BE2C (cell line): ENCODE measurements at regions not wholly inside any gene's neighbourhood (a gene's known extent, or its start where the extent isn't known, plus 50 kb on each side); places are given as distances from the start of the nearest gene placed in this dataset.
"Not testable (repeated sequence)": the region's sequence is repeated elsewhere in the genome, so short reads cannot be mapped to it uniquely, and the experiment has no call there.

Experiments used
- DNase-seq: peaks from one replicate; pipeline ENCODE4 v3.0.0-alpha.2; 2020
- H3K27me3 ChIP-seq: fragments of 250-450 bp; sonication (Bioruptor Pico); 2 replicates; pipeline ENCODE4 v1.5.1; 2020; ENCODE audit warnings: mild to moderate bottlenecking
- H3K36me3 ChIP-seq: fragments of 250-450 bp; sonication (Bioruptor Pico); 2 replicates; pipeline ENCODE4 v1.5.1; 2020; ENCODE audit warnings: mild to moderate bottlenecking
- H3K4me1 ChIP-seq: fragments of 250-450 bp; sonication (Bioruptor Pico); 2 replicates; pipeline ENCODE4 v1.5.1; 2020
- H3K4me3 ChIP-seq: 2 replicates; pipeline ENCODE4 v1.5.1; 2011; ENCODE audit warnings: low read depth, low read length
- H3K9me3 ChIP-seq: fragments of 250-450 bp; sonication (Bioruptor Pico); 2 replicates; pipeline ENCODE4 v1.5.1; 2020
- TF ChIP-seq, protein P1 (sequence below): IDR thresholded peaks from 2 replicates; pipeline ENCODE4 v1.5.1; 2012; ENCODE audit warnings: mild to moderate bottlenecking, low read depth, low read length

DNA sequence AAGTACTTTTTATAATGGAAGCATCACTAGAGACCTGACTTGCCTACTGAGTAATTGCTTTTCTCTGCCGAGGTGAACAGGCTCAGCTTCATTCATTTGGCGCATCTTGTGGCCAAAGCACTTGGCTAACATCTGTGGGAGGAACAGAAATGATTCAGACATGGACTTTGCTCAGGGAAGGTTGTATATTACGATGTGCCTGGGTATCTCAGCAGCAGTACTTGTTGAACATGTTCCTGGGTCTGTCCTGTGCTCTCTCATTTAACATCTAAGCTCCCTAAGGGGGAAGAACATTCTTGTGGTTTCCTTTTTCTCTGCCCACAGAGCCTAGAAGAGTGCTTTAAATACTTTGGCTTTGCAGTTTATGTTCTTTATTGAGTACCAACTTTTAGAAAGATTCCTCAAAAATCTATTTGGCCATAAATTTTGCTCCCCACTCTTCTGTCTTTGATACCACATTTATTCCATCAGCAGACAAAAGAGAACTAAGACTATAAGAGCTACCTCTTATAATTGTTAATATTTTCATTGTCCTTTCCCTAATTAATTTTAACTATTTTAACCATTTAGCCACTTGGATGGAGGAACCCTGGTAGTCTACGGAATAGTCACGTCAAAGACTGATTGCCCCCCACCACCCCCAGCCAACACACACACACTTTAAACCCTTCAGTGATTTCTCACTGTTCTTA lies 101.2 kb upstream of the EGLN3 start:
- no peaks in the 10 kb centered on the region for H3K27me3 ChIP-seq
- no peaks in the 10 kb centered on the region for H3K4me1 ChIP-seq
- no peak for DNase-seq
- no peak overlapping the region for H3K4me3 ChIP-seq
- no peaks in the 10 kb centered on the region for H3K9me3 ChIP-seq
- no peaks in the 10 kb centered on the region for H3K36me3 ChIP-seq
- TF ChIP-seq, protein P1, sequence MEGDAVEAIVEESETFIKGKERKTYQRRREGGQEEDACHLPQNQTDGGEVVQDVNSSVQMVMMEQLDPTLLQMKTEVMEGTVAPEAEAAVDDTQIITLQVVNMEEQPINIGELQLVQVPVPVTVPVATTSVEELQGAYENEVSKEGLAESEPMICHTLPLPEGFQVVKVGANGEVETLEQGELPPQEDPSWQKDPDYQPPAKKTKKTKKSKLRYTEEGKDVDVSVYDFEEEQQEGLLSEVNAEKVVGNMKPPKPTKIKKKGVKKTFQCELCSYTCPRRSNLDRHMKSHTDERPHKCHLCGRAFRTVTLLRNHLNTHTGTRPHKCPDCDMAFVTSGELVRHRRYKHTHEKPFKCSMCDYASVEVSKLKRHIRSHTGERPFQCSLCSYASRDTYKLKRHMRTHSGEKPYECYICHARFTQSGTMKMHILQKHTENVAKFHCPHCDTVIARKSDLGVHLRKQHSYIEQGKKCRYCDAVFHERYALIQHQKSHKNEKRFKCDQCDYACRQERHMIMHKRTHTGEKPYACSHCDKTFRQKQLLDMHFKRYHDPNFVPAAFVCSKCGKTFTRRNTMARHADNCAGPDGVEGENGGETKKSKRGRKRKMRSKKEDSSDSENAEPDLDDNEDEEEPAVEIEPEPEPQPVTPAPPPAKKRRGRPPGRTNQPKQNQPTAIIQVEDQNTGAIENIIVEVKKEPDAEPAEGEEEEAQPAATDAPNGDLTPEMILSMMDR: no peak

DNA sequence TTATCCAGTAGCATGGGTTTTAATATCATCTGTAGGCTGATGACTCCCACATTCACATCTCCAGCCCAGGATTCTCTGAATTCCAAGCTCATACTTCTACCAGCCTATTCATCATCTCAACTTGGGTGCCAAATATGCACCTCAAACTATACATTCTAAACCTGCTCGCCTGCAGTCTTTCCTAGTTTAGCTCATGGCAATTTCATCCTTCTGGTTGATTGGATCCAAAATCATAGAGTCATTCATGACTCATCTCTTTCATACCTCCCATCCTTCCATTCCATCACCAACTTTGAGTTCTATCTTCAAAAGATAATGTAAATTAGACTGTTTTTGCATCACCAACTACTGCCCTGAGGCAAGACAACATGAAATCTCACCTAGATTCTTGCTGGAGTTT lies 99.7 kb upstream of the EGLN3 start:
- H3K27me3 ChIP-seq: no peaks in the 10 kb centered on the region
- no peaks in the 10 kb centered on the region for H3K4me1 ChIP-seq
- DNase-seq: no peak
- TF ChIP-seq, protein P1: no peak
- no peak overlapping the region for H3K4me3 ChIP-seq
- no peaks in the 10 kb centered on the region for H3K36me3 ChIP-seq
- no peaks in the 10 kb centered on the region for H3K9me3 ChIP-seq

DNA sequence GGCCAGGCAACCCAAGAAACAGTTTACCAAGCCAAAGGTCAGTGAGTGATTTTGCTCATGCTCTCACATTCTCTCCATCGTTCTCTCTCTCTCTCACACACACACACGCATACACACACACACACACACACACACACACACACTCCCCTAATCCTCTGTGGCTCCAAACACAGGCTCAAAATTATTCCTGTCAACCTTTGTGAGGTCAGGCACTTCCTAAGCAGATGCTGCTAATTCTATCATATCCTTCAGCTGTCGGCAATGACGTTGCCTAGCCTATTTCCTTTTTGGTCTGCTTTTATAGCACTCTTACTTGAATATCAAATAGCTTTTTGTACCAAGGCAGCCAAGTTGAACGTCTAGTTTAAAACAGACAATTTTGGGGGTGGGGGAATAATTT lies 98.9 kb upstream of the EGLN3 start:
- no peak for DNase-seq
- Histone ChIP-seq H3K27me3 (no peaks in the 10 kb centered on the region), H3K4me3 (no peak overlapping the region), H3K36me3 (no peaks in the 10 kb centered on the region), H3K4me1 (no peaks in the 10 kb centered on the region), H3K9me3 (no peaks in the 10 kb centered on the region)
- TF ChIP-seq, protein P1: no peak

DNA sequence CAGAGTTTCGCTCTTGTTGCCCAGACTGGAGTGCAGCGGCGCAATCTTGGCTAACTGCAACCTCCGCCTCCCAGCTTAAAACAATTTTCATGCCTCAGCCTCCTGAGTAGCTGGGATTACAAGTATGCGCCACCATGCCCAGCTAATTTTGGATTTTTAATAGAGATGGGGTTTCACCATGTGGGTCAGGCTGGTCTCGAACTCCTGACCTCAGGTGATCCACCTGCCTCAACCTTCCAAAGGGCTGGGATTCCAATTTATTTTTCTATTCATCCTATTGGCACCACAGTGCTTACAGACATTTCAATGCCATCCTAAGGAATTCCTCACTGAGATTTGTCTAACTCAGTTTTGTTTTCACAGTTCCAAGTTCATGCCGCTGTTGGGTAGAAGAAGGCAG lies 98.3 kb upstream of the EGLN3 start:
- H3K4me3 ChIP-seq, H3K4me1 ChIP-seq, H3K27me3 ChIP-seq, H3K9me3 ChIP-seq, DNase-seq, H3K36me3 ChIP-seq: not testable (repeated sequence)

DNA sequence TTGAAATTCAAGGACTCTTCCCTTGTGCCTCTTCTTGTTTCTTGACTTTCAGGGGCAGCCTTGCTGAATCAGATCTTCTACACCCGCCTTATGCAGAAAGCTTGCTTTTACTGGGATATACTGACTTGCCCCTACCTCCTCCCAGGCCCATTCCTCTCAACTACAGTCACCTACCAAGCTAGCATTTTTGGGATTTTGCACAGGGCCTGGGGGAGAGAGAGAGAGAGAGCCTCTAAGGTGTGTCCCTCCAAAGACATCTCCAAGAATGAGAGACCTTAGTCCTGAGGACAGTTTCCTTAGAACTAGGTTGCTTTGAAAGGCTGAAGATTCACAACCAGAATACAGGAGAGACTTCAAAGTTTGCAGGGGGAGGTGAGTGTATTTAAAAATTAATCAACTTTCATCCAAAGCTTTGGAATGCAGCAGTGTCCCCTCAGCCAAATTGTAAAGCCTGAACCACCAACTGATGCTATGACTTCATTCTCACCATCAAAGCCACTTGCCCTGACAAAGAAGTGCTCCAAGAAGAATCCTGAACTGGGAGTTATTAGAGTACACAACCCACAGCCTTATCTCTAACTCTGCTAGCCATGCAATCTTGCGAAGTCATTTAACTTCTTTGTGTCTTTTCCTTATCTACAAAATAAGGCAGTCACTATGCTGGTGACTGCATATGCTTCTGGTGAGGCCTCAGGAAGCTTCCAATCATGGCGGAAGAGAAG lies 96.1 kb upstream of the EGLN3 start:
- Histone ChIP-seq H3K27me3 (no peaks in the 10 kb centered on the region), H3K4me1 (no peaks in the 10 kb centered on the region), H3K4me3 (no peak overlapping the region), H3K36me3 (no peaks in the 10 kb centered on the region), H3K9me3 (no peaks in the 10 kb centered on the region)
- TF ChIP-seq, protein P1: no peak
- DNase-seq: no peak

DNA sequence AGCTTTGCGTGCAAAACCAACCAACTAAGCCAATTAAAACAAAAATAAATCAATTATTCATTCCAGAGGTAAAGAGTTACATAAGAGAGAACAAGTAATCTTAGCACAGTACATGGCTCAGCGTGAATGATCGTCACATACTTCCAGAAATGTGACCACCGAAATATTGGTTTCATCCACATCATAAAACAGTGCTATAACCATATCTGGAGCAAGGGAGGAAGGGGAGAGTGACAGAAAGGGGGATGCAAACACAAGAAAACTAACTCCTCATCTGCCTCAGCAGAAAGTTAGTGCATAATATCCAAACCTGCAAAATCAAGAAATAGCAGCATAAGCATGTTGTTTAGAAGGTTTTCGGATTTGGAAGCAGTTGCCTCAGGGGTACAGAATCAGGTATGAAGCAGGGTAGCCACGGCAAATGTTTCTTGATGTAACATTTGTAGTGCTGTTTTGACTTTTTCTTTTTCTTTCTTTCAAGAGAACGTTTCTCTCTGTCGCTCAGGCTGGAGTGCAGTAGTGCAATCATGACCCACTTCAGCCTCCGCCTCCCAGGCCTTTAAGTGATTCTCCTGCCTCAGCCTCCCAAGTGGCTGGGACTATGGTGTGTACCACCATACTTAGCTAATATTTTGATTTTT lies 93.9 kb upstream of the EGLN3 start:
- H3K4me3 ChIP-seq: no peak overlapping the region
- no peaks in the 10 kb centered on the region for H3K36me3 ChIP-seq
- no peak for DNase-seq
- TF ChIP-seq, protein P1: no peak
- no peaks in the 10 kb centered on the region for H3K9me3 ChIP-seq
- H3K4me1 ChIP-seq: no peaks in the 10 kb centered on the region
- no peaks in the 10 kb centered on the region for H3K27me3 ChIP-seq
